ENCODE measurements at regions not wholly inside any gene's neighbourhood (a gene's known extent, or its start where the extent isn't known, plus 50 kb on each side); places are given as distances from the start of the nearest gene placed in this dataset.

GRCh38 chr3:24596626-24597025 is 102.0 kb upstream of the THRB start:
- TF ChIP-seq CTCF (IDR thresholded peaks at IDR 0.05; ENCODE audit: low read length) (no peak), EZH2 (optimal IDR thresholded peaks at IDR 0.05; ENCODE audit: low read depth, low read length) (no peak)
